Heart left ventricle (tissue), 13 donors: ENCODE measurements at regions not wholly inside any gene's neighbourhood (a gene's known extent, or its start where the extent isn't known, plus 50 kb on each side); places are given as distances from the start of the nearest gene placed in this dataset.

ENCODE experiments used
- POLR2A ChIP-seq, 2 donors: fragments of 450-650 bp; IDR thresholded peaks; one replicate each; pipeline ENCODE4 v1.6.1; 2017; ENCODE audit warnings: antibody characterized with exemption in 2 of 2, mild to moderate bottlenecking in 2 of 2, moderate library complexity in 2 of 2
- TF ChIP-seq, protein P1 (sequence below), 12 donors: fragments of 200-600 bp; sonication (generic) in 4 of 12; IDR thresholded peaks; one replicate each; pipeline versions ENCODE4 v1.5.0 to v1.8.0; 2018 to 2022; ENCODE audit warnings: antibody characterized with exemption in 12 of 12, mild to moderate bottlenecking in 5 of 12
- donor health status: ischemic (EF 13 %, LVEDD 7.1; RV severe dilation, severe dysfunction).
- donor health status: DM: no; HTN: yes; CAD: no.
- donor health status: DM: no; HTN: no; CAD: no.
- donor health status: ischemic (EF 25% LVEDD 6.9; RV normal size, moderate dysfunction).
- donor health status: ischemic (EF 25% LVEDD 5.7; RV mildly dilated, moderate dysfunction).
- donor health status: ischemic (EF 35%, LVEDD 5.7; RV mildly dilated, moderate dysfunction).
- donor health status: nonischemic (EF 11% LVEDD 7.7; RV severe dilation, severe dysfunction).
- donor health status: DM: yes; HTN: yes; CAD: no.
- donor health status: PGD.
- donor health status: ischemic (EF 29% LVEDD 5.4; RV normal size, mild dysfunction).
- donor health status: nonischemic (EF 23%, LVEDD 6.1; RV moderate dilation, normal function).

DNA sequence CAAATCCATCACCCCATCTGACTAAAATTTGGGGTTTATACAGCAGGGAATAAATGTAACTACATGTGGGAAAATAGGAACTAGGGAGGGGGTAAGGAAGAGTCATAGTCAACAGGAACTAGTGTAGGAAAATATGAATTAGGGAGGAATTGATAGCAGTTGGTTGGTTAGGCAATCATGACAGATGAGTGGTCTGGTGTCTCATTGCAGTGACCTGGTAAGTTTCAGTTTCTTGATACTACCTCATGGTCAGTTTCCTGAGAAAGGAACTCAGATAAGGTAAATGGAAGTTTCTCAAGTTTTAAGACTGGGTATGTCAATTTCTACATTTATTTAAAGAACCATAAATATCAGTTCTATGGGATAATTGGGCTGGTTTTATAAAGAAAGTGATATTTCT is 442.3 kb downstream of the NPIPA7 start:
- TF ChIP-seq, protein P1, sequence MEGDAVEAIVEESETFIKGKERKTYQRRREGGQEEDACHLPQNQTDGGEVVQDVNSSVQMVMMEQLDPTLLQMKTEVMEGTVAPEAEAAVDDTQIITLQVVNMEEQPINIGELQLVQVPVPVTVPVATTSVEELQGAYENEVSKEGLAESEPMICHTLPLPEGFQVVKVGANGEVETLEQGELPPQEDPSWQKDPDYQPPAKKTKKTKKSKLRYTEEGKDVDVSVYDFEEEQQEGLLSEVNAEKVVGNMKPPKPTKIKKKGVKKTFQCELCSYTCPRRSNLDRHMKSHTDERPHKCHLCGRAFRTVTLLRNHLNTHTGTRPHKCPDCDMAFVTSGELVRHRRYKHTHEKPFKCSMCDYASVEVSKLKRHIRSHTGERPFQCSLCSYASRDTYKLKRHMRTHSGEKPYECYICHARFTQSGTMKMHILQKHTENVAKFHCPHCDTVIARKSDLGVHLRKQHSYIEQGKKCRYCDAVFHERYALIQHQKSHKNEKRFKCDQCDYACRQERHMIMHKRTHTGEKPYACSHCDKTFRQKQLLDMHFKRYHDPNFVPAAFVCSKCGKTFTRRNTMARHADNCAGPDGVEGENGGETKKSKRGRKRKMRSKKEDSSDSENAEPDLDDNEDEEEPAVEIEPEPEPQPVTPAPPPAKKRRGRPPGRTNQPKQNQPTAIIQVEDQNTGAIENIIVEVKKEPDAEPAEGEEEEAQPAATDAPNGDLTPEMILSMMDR (IDR thresholded peaks at IDR 0.05): no peak
- TF ChIP-seq POLR2A (IDR thresholded peaks at IDR 0.05): no peak
